ENCODE measurements at regions not wholly inside any gene's neighbourhood (a gene's known extent, or its start where the extent isn't known, plus 50 kb on each side); places are given as distances from the start of the nearest gene placed in this dataset.

- no peak for TF ChIP-seq CTCF (IDR thresholded peaks at IDR 0.05; ENCODE audit: low read length)
- TF ChIP-seq EZH2 (optimal IDR thresholded peaks at IDR 0.05; ENCODE audit: low read depth, low read length): no peak
Measured at GRCh38 chrX:8313844-8314243, 142.8 kb upstream of the VCX2 start.
